ENCODE measurements at regions not wholly inside any gene's neighbourhood (a gene's known extent, or its start where the extent isn't known, plus 50 kb on each side); places are given as distances from the start of the nearest gene placed in this dataset.

GRCh38 chr13:53439439-53440225 lies 411.0 kb downstream of the OLFM4 start:
- no peak overlapping the region for H3K4me3 ChIP-seq (ENCODE audit: low read depth in 2 of 2, low read length in 2 of 2)
- intact Hi-C loops (cut with micrococcal nuclease; ENCODE audit: unreplicated experiment) = no loop called here
- no peaks in the 10 kb centered on the region for H3K9me3 ChIP-seq (ENCODE audit: control insufficient read depth, insufficient read depth, low read depth, low read length)
- TF ChIP-seq TCF7L2 (IDR thresholded peaks at IDR 0.05; ENCODE audit: low read depth, low read length) (no peak), SIN3A (IDR thresholded peaks at IDR 0.05; ENCODE audit: borderline replicate concordance, insufficient read depth, low read depth, low read length) (no peak), REST (IDR thresholded peaks at IDR 0.05; ENCODE audit: insufficient read depth in 1 of 2, low read depth in 2 of 2, low read length in 1 of 2) (no peak), POLR2AphosphoS5 (IDR thresholded peaks at IDR 0.05; ENCODE audit: low read depth, low read length) (no peak)
- TF ChIP-seq, protein P1, sequence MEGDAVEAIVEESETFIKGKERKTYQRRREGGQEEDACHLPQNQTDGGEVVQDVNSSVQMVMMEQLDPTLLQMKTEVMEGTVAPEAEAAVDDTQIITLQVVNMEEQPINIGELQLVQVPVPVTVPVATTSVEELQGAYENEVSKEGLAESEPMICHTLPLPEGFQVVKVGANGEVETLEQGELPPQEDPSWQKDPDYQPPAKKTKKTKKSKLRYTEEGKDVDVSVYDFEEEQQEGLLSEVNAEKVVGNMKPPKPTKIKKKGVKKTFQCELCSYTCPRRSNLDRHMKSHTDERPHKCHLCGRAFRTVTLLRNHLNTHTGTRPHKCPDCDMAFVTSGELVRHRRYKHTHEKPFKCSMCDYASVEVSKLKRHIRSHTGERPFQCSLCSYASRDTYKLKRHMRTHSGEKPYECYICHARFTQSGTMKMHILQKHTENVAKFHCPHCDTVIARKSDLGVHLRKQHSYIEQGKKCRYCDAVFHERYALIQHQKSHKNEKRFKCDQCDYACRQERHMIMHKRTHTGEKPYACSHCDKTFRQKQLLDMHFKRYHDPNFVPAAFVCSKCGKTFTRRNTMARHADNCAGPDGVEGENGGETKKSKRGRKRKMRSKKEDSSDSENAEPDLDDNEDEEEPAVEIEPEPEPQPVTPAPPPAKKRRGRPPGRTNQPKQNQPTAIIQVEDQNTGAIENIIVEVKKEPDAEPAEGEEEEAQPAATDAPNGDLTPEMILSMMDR (IDR thresholded peaks at IDR 0.05) = no peak
- no TSS peak for BruUV-seq (replicated peaks)
- ChIA-PET CTCF (no interaction called here), POLR2A (no interaction called here)
- in situ Hi-C loops (cut with HindIII; ENCODE audit: low pct_unique_long_range_greater_than_20kb, low sequenced_read_pairs) = no loop called here
- H3K36me3 ChIP-seq (ENCODE audit: control insufficient read depth, insufficient read depth, low read length) = no peaks in the 10 kb centered on the region
- DNase-seq (ENCODE audit: low read depth, low spot score) (no peak), ATAC-seq (no peak)
- no peaks in the 10 kb centered on the region for H3K27me3 ChIP-seq (ENCODE audit: control insufficient read depth, insufficient read depth, low read length)
- no peaks in the 10 kb centered on the region for H3K4me1 ChIP-seq (ENCODE audit: control insufficient read depth, insufficient read depth, low read length)
- H3K27ac ChIP-seq (ENCODE audit: low read length) = no peak overlapping the region

DNA sequence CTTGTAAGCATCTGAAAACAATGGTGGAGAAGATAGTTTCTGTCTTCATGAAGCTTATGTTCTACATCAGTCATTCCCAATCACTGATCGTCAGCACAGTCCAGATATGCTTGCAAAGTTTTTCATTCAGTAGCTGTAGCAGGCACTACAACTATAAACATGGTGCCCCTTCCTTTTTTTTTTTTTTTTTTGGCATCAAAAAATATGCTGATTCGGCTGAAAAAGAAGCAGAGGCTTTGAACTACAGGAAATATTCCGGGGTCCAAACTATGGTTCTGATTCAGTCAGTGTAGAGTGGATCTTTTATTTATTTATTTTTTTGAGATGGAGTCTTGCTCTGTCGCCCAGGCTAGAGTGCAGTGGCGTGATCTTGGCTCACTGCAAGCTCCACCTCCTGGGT lies 414.4 kb downstream of the OLFM4 start:
- Histone ChIP-seq H3K4me3 (ENCODE audit: low read depth in 2 of 2, low read length in 2 of 2) (no peak overlapping the region), H3K27me3 (ENCODE audit: control insufficient read depth, insufficient read depth, low read length) (no peaks in the 10 kb centered on the region), H3K27ac (ENCODE audit: low read length) (no peak overlapping the region), H3K9me3 (ENCODE audit: control insufficient read depth, insufficient read depth, low read depth, low read length) (no peaks in the 10 kb centered on the region), H3K4me1 (ENCODE audit: control insufficient read depth, insufficient read depth, low read length) (no peaks in the 10 kb centered on the region), H3K36me3 (ENCODE audit: control insufficient read depth, insufficient read depth, low read length) (no peaks in the 10 kb centered on the region)
- no TSS peak for BruUV-seq (replicated peaks)
- CTCF ChIA-PET = no interaction called here
- ATAC-seq = no peak
- POLR2A ChIA-PET = no interaction called here
- intact Hi-C loops (cut with micrococcal nuclease; ENCODE audit: unreplicated experiment) (no loop called here), in situ Hi-C loops (cut with HindIII; ENCODE audit: low pct_unique_long_range_greater_than_20kb, low sequenced_read_pairs) (no loop called here)
- TF ChIP-seq SIN3A (IDR thresholded peaks at IDR 0.05; ENCODE audit: borderline replicate concordance, insufficient read depth, low read depth, low read length) (no peak), REST (IDR thresholded peaks at IDR 0.05; ENCODE audit: insufficient read depth in 1 of 2, low read depth in 2 of 2, low read length in 1 of 2) (no peak), POLR2AphosphoS5 (IDR thresholded peaks at IDR 0.05; ENCODE audit: low read depth, low read length) (no peak), TCF7L2 (IDR thresholded peaks at IDR 0.05; ENCODE audit: low read depth, low read length) (no peak)
- TF ChIP-seq, protein P1 (IDR thresholded peaks at IDR 0.05) = no peak
- no peak for DNase-seq (ENCODE audit: low read depth, low spot score)

All from Panc1 (cell line).